Left lung (tissue), 4 donors: ENCODE measurements at regions not wholly inside any gene's neighbourhood (a gene's known extent, or its start where the extent isn't known, plus 50 kb on each side); places are given as distances from the start of the nearest gene placed in this dataset.

Experiments
- ATAC-seq: fragments of 200-7000 bp; cut with Tn5 transposase; one replicate; pipeline ENCODE4 v1.9.1; 2020; ENCODE audit warnings: moderate library complexity
- DNase-seq, 4 donors: peaks; one replicate each; pipeline ENCODE4 v3.0.0-alpha.2; 2013 to 2020
- H3K27ac ChIP-seq, 2 donors: fragments of 200-600 bp; sonication (generic) in 1 of 2; one replicate each; pipeline versions ENCODE4 v1.5.0 to v1.8.0; 2020 to 2021
- H3K27me3 ChIP-seq, 2 donors: fragments of 200-600 bp; sonication (generic) in 1 of 2; one replicate each; pipeline versions ENCODE4 v1.5.0 to v1.8.0; 2020 to 2021
- H3K36me3 ChIP-seq, 2 donors: fragments of 200-600 bp; sonication (generic) in 1 of 2; one replicate each; pipeline versions ENCODE4 v1.5.0 to v1.8.0; 2020 to 2021
- H3K4me1 ChIP-seq, 2 donors: fragments of 200-600 bp; one replicate each; pipeline ENCODE4 v1.8.0; 2021
- H3K4me3 ChIP-seq, 2 donors: fragments of 200-600 bp; sonication (generic) in 1 of 2; one replicate each; pipeline versions ENCODE4 v1.5.0 to v1.8.0; 2020 to 2021; ENCODE audit warnings: mild to moderate bottlenecking in 1 of 2
- H3K9me3 ChIP-seq, 2 donors: fragments of 200-600 bp; sonication (generic) in 1 of 2; one replicate each; pipeline versions ENCODE4 v1.5.0 to v1.8.0; 2020 to 2021
- intact Hi-C, 2 donors: fragments of 100-400 bp; cut with DNase I; formaldehyde crosslinking; loops; one replicate each; pipeline versions ENCODE4 v1.11.2 to v1.14.2; 2022
- TF ChIP-seq, protein P1 (sequence below), 2 donors: fragments of 200-600 bp; sonication (generic) in 1 of 2; IDR thresholded peaks; one replicate each; pipeline versions ENCODE4 v1.5.0 to v1.8.0; 2021; ENCODE audit warnings: antibody characterized with exemption in 2 of 2
- donor health status: DM: no; HTN: yes; CAD: no.
- donor health status: DM: no; HTN: no; CAD: no.

DNA sequence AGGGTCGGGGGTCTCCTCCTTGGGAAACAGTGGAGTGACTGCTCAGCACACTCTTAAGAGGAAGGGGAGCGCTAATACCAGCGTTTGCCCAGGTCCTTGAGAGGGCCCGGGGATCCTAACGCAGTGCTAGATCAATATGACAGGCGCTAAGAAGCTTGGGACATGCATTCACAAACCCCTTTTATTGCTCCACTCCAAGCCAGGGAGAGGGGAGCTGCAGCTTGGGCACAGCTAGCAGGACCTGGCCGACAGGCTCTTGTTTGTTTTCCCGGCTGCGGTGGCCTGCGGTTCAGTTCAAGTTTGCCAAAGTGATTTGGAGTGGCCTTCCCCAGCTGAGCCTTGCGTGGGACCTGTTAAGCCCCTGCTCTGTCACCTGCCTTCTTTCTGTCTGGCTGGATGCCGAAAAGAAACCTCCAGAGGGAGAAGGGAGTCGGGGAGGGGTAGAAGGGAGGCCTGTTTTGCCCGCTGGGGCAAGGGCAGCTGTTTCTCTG is 152.1 kb downstream of the GLI2 start:
- H3K9me3 ChIP-seq, result no peaks in the 10 kb centered on the region
- ATAC-seq (peak; percentile 67), DNase-seq (peak in 2 of 4 donors; percentile 56 to 72)
- TF ChIP-seq, protein P1, sequence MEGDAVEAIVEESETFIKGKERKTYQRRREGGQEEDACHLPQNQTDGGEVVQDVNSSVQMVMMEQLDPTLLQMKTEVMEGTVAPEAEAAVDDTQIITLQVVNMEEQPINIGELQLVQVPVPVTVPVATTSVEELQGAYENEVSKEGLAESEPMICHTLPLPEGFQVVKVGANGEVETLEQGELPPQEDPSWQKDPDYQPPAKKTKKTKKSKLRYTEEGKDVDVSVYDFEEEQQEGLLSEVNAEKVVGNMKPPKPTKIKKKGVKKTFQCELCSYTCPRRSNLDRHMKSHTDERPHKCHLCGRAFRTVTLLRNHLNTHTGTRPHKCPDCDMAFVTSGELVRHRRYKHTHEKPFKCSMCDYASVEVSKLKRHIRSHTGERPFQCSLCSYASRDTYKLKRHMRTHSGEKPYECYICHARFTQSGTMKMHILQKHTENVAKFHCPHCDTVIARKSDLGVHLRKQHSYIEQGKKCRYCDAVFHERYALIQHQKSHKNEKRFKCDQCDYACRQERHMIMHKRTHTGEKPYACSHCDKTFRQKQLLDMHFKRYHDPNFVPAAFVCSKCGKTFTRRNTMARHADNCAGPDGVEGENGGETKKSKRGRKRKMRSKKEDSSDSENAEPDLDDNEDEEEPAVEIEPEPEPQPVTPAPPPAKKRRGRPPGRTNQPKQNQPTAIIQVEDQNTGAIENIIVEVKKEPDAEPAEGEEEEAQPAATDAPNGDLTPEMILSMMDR (IDR thresholded peaks at IDR 0.05), result no peak
- H3K36me3 ChIP-seq, result no peaks in the 10 kb centered on the region
- intact Hi-C loops, result no loop called here
- no peak overlapping the region for H3K4me3 ChIP-seq
- H3K4me1 ChIP-seq, result no peaks in the 10 kb centered on the region
- no peak overlapping the region for H3K27ac ChIP-seq
- peaks cover 0 to 30% of the 10 kb centered on the region in 2 donors for H3K27me3 ChIP-seq

DNA sequence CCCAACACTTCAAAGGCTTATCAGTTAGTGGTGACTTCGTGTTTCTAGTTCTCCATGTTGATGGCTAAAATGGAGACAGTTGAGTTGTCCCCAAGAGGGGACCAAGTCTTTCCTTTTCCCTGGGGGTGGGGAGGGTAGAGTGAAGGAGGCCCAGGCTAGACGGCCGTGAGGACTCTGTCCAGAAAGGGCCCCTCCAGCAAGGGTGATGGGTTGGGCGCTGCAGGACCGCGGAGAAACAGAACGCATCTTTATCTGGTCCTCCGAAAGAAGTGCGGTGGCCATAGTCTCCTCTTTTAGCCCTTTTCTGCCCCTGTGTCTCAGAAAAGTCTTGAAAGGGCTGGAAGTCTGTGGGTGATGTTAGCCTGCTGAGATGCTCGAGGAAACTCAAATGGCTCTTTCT is 153.2 kb downstream of the GLI2 start:
- Histone ChIP-seq H3K4me3 (no peak overlapping the region), H3K27me3 (peaks cover 0 to 35% of the 10 kb centered on the region in 2 donors), H3K9me3 (no peaks in the 10 kb centered on the region), H3K36me3 (no peaks in the 10 kb centered on the region), H3K4me1 (no peaks in the 10 kb centered on the region), H3K27ac (no peak overlapping the region)
- ATAC-seq, result no peak
- intact Hi-C loops, result no loop called here
- TF ChIP-seq, protein P1 (IDR thresholded peaks at IDR 0.05), result no peak
- peak in 1 of 4 donors; percentile 13 for DNase-seq

DNA sequence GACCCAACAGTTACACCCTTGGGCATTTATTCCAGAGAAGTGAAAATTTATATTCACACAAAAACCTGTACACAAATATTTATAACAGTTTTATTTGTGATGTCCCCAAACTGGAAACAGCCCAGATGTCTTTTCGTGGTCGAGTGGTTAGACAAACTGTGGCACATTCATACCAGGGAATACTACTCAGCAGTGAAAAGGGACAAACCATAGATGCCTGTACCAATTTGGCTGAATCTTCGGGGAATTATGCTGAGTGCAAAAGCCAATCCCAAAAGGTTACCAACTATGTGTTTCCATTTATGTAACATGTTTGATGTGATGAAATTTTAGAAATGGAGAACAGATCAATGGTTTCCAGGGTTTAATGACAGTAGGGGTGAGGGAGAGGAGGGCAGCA is 154.3 kb downstream of the GLI2 start:
- Histone ChIP-seq H3K27me3 (peaks cover 0 to 26% of the 10 kb centered on the region in 2 donors), H3K9me3 (no peaks in the 10 kb centered on the region), H3K4me3 (no peak overlapping the region), H3K27ac (no peak overlapping the region), H3K4me1 (no peaks in the 10 kb centered on the region), H3K36me3 (no peaks in the 10 kb centered on the region)
- TF ChIP-seq, protein P1 (IDR thresholded peaks at IDR 0.05), result no peak
- DNase-seq (no peak), ATAC-seq (no peak)
- intact Hi-C loops, result no loop called here

DNA sequence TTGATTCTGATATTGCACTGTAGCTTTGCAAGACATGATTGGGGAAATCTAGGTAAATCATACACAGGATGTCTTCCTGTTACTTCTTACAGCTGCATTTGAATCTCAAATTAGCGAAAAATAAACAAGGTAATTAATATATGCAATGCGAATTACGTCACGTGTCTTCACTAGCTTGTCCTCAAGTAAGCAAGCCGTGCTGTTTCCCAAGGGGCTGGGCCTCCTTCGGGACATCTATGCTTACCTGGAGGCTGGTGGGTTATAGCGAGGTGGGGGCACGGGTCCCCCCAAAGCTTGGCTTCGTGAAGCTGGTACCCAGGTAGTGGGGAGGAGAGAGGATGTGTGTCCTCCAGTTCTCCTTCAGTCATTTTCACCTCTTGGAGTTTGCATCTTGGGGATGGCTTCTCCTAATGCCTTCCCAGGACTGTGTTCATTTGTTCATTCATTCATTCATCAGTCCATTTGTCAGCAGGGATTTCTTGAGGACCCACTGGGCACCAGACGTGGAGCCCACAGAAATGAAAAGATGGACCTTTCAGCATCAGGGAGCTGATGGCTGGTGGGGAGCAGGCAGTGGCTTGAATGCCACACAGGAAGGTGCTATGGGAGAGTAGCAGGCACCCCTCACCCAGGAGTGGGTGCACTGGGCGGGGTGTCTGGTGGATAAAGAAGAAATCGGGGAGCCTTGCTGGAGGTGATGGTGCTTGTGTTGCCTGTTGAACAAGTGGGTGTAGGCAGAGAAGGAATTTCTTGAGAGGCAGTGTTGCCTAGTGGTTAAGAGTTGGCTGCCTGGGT is 155.1 kb downstream of the GLI2 start:
- ATAC-seq, result no peak
- H3K36me3 ChIP-seq, result no peaks in the 10 kb centered on the region

More for the DNA sequence above, 155.1 kb downstream of the GLI2 start:
- Histone ChIP-seq H3K4me3 (no peak overlapping the region), H3K9me3 (no peaks in the 10 kb centered on the region), H3K27me3 (peaks cover 0 to 24% of the 10 kb centered on the region in 2 donors), H3K27ac (no peak overlapping the region), H3K4me1 (no peaks in the 10 kb centered on the region)
- TF ChIP-seq, protein P1 (IDR thresholded peaks at IDR 0.05), result no peak
- intact Hi-C loops, result no loop called here
- peak in 1 of 4 donors; percentile 51 for DNase-seq
